ENCODE measurements at regions not wholly inside any gene's neighbourhood (a gene's known extent, or its start where the extent isn't known, plus 50 kb on each side); places are given as distances from the start of the nearest gene placed in this dataset.
A peak's percentile ranks its signal among the peaks of the same experiment; 100 is the strongest.

GRCh38 chr11:109729761-109730160, 307.8 kb downstream of the C11orf87 start:
- in situ Hi-C loops (cut with MboI; ENCODE audit: low pct_unique_long_range_greater_than_20kb, low sequenced_read_pairs): no loop called here
- DNase-seq: no peak

GRCh38 chr11:109730669-109731068, 308.7 kb downstream of the C11orf87 start:
- in situ Hi-C loops (cut with MboI; ENCODE audit: low pct_unique_long_range_greater_than_20kb, low sequenced_read_pairs): no loop called here

GRCh38 chr11:109731451-109731850, 309.5 kb downstream of the C11orf87 start:
- in situ Hi-C loops (cut with MboI; ENCODE audit: low pct_unique_long_range_greater_than_20kb, low sequenced_read_pairs): no loop called here
- DNase-seq: no peak

More at GRCh38 chr11:109730669-109731068, 308.7 kb downstream of the C11orf87 start:
- DNase-seq: no peak

GRCh38 chr11:109733245-109733644, 311.3 kb downstream of the C11orf87 start:
- in situ Hi-C loops (cut with MboI; ENCODE audit: low pct_unique_long_range_greater_than_20kb, low sequenced_read_pairs): no loop called here
- no peak for DNase-seq

DNA sequence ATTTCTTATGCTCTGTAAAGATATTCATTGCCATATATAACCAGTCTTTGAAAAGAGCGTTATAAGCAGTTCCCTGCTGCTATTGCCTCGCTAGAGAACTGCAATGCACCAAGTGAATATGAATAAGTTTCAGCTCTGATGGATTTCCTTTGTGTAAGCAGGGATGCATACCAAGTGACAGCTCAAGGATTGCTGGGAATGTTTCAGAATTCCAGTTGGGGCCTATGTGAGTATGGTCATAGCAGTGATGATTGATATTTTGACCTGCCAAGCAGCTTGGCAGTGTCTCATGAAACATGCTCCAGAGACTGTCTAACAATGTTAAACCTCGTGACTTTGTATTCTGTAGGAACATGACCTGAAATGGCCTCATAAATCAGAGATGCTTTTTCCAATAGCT, 312.6 kb downstream of the C11orf87 start:
- no peak for DNase-seq
- in situ Hi-C loops (cut with MboI; ENCODE audit: low pct_unique_long_range_greater_than_20kb, low sequenced_read_pairs): no loop called here

DNA sequence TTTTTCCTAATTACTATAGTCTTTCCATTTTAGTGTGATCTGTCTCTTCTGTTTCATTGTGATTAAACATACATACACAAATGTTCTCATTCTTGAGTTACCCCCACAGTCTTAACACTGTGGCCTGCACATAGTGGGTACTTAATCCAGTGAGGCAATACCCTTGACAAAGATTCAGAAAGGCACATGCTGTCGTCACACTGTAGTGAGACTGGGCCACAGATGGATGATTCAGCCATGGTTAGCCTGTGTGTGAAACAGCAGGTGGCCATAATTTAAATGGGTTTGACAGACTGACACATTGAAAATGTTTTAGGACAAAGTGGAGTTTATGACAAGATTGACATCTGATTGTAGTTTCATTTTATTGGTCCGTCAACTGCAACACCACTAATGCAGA, 313.1 kb downstream of the C11orf87 start:
- in situ Hi-C loops (cut with MboI; ENCODE audit: low pct_unique_long_range_greater_than_20kb, low sequenced_read_pairs): no loop called here
- DNase-seq: no peak

DNA sequence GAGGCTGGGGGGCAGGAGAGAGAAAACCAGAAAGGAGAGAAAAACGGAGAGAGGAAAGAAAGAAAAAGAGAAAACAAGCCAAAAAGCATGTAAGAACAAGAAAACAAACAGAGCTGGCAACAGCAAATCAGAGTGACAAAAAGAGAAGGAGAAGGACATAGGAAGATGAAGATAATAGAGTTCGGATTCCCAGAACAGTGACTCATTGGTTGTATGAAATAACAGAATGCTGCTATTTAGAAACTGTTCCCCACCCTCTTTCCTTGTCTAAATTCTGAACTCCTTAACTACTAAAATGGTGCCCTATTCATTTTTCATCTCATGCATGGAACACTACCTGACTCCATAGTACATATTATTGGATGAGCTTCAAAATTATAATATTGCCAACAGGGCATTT, 317.4 kb downstream of the C11orf87 start:
- no peak for DNase-seq

GRCh38 chr11:109745996-109746625, 324.1 kb downstream of the C11orf87 start:
- in situ Hi-C loops (cut with MboI; ENCODE audit: low pct_unique_long_range_greater_than_20kb, low sequenced_read_pairs): no loop called here
- no peak for DNase-seq

More for the DNA sequence above, 317.4 kb downstream of the C11orf87 start:
- in situ Hi-C loops (cut with MboI; ENCODE audit: low pct_unique_long_range_greater_than_20kb, low sequenced_read_pairs): no loop called here

DNA sequence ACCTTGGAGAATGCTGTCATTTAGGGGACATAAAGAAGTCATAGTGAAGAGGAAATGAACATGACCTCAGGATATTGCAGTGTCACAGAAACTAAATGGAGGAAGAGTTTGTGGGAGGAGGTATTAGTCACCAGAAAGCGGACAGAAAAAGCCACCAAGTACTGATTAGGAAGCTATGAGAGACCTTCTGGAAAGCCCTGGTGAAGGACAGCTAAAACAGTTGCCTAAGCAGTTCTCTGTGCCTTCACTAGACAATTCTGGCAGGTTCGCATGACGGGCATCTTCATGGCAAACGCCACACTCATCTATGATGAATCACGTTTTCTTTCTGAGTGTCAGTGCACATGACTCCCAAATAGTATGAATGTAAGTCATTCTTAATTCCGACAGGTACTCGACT, 325.8 kb downstream of the C11orf87 start:
- peak; percentile 3 for DNase-seq
- in situ Hi-C loops (cut with MboI; ENCODE audit: low pct_unique_long_range_greater_than_20kb, low sequenced_read_pairs): no loop called here

DNA sequence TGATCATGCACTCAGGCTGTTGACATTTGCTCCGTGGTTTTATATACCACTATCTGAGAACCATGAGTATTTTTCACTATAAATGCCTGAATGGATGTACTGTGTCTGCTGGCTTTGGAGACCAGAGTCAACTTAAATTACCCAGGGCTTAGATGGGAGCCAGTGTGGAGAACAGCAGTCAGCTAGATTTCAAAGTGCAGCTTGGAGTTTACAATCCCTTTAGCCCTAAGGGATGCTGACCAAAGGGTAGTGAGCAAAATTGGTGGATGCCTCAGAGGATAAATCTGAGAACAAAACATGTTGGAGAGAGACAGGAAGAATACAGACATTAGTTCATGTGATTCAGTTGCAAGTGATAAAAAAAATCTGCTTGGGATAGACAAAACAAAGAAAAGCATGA, 327.5 kb downstream of the C11orf87 start:
- in situ Hi-C loops (cut with MboI; ENCODE audit: low pct_unique_long_range_greater_than_20kb, low sequenced_read_pairs): no loop called here
- no peak for DNase-seq

- in situ Hi-C loops (cut with MboI; ENCODE audit: low pct_unique_long_range_greater_than_20kb, low sequenced_read_pairs): no loop called here
These were observed 329.0 kb downstream of the C11orf87 start for GRCh38 chr11:109750964-109751363.

DNA sequence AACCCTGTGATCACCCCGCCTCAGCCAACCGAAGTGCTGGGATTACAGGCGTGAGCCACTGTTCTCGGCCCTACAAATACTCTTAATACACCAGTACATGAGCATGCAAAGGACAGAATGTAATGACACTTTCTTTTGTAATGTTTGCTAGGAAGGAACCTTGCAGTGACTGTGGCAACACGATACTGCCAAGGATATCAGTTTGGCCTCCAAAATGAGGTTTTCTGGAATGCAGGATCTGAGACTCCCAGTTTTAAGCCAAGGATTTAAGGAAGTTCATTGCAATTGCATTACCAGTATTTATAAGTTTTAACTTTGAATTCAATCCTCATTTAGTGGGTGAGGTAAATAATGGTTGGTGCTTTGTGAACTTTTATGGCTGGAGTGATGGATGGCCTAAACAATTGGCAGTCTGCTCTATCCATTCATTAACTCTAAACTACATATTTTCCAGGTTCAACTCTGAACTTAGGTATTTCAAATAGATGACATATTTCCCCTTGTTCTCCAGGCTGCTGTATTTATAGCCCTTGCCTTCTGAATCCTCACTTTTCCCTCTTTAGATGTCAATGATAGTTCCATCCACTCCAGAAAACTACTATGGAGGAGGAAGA, 330.3 kb downstream of the C11orf87 start:
- in situ Hi-C loops (cut with MboI; ENCODE audit: low pct_unique_long_range_greater_than_20kb, low sequenced_read_pairs): no loop called here
- DNase-seq: no peak

More at GRCh38 chr11:109750964-109751363, 329.0 kb downstream of the C11orf87 start:
- DNase-seq: no peak

- no peak for DNase-seq
- in situ Hi-C loops (cut with MboI; ENCODE audit: low pct_unique_long_range_greater_than_20kb, low sequenced_read_pairs): no loop called here
These were observed 334.5 kb downstream of the C11orf87 start for GRCh38 chr11:109756521-109756920.

DNA sequence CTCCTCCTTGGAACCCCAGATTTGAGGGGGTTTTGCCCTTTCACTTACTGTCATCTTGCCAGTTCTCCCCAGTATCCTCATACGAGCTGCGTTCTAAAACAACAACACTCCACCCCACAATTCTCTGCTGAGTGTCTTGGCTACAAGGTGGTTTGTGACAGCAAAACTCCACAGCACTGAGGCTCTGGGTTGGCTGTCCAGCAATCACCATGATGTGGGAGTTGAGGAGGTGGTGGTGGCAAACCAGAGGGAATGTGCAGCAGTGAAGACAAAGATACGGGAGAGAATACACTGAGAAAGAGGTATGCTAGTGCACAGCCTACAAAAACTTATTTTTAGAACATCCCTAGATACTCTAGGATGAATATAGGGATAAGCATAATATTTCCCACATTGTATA, 335.0 kb downstream of the C11orf87 start:
- no peak for DNase-seq
- in situ Hi-C loops (cut with MboI; ENCODE audit: low pct_unique_long_range_greater_than_20kb, low sequenced_read_pairs): no loop called here

- in situ Hi-C loops (cut with MboI; ENCODE audit: low pct_unique_long_range_greater_than_20kb, low sequenced_read_pairs): no loop called here
- no peak for DNase-seq
These were observed 330.6 kb upstream of the ZC3H12C start for GRCh38 chr11:109762546-109762945.

GRCh38 chr11:109765709-109766311, 327.4 kb upstream of the ZC3H12C start:
- in situ Hi-C loops (cut with MboI; ENCODE audit: low pct_unique_long_range_greater_than_20kb, low sequenced_read_pairs): no loop called here

DNA sequence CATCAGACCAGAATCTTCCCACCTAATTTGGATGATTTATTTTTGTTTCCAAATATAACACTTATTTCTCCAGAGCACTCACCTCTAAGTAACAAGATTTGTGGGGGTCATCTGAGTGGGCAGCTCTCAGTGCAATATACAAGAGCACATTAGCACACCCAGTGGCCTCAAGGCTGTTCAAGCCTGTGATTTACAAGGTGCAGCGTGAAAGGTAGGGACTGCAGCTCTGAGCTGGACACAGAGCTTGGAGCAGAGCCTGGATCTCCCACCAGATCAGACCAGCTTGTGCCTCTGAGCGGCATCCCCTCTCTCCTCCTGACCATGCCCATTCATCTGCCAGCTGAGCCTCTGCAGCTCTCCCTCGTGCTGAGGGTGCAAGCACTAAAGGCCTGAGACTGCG, 323.3 kb upstream of the ZC3H12C start:
- in situ Hi-C loops (cut with MboI; ENCODE audit: low pct_unique_long_range_greater_than_20kb, low sequenced_read_pairs): no loop called here

More at GRCh38 chr11:109765709-109766311, 327.4 kb upstream of the ZC3H12C start:
- DNase-seq: no peak

DNA sequence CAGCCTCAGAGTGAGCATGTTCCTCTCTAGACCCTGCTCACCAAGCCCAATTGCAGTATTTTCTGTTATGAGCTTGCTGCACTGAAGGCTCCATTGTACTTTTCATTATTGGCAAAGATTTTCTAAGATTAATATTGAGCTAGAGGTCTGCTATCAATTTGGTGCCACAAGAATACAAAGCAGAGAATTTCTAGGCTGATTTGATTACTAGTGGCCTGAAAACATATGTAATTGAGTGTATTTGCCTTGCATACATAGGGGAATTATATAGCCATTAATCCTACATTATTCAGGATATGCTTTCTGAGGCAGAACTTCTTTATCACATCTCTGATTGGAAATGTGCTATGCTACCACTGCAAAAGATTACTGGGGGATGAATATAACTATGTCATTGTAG, 322.9 kb upstream of the ZC3H12C start:
- in situ Hi-C loops (cut with MboI; ENCODE audit: low pct_unique_long_range_greater_than_20kb, low sequenced_read_pairs): no loop called here
- DNase-seq: no peak

More for the DNA sequence above, 323.3 kb upstream of the ZC3H12C start:
- no peak for DNase-seq

GRCh38 chr11:109772892-109773291, 320.3 kb upstream of the ZC3H12C start:
- in situ Hi-C loops (cut with MboI; ENCODE audit: low pct_unique_long_range_greater_than_20kb, low sequenced_read_pairs): no loop called here
- DNase-seq: no peak

GRCh38 chr11:109775686-109776085, 317.5 kb upstream of the ZC3H12C start:
- no peak for DNase-seq
- in situ Hi-C loops (cut with MboI; ENCODE audit: low pct_unique_long_range_greater_than_20kb, low sequenced_read_pairs): no loop called here

- no peak for DNase-seq
- in situ Hi-C loops (cut with MboI; ENCODE audit: low pct_unique_long_range_greater_than_20kb, low sequenced_read_pairs): no loop called here
These were observed 310.2 kb upstream of the ZC3H12C start for GRCh38 chr11:109783014-109783413.
